HEK293 (cell line): ENCODE measurements at regions not wholly inside any gene's neighbourhood (a gene's known extent, or its start where the extent isn't known, plus 50 kb on each side); places are given as distances from the start of the nearest gene placed in this dataset.

ENCODE experiments used
- CTCF ChIA-PET: fragments of 350-600 bp; formaldehyde crosslinking; extraction: SDS; loops from one replicate; lab custom pipeline; 2021; ENCODE audit warnings: antibody characterized with exemption; lab: Yijun Ruan, JAX
- POLR2A ChIA-PET: fragments of 300-600 bp; formaldehyde crosslinking; extraction: SDS; loops from one replicate; lab custom pipeline; 2020; ENCODE audit warnings: antibody characterized with exemption, inconsistent platforms; lab: Yijun Ruan, JAX
- H3K27ac ChIP-seq: fragments of 200-500 bp; sonication (Bioruptor generic); 2 replicates; pipeline ENCODE4 v1.5.1; 2014; ENCODE audit warnings: low read depth, low read length, control low read depth, inconsistent platforms; ENCODE audit errors: extremely low read depth
- H3K36me3 ChIP-seq, 2 experiments: fragments of 200-500 bp in 1 of 2; sonication (Bioruptor generic) in 1 of 2; 1 replicate in 1 of 2; 2 replicates in 1 of 2; pipeline ENCODE4 v1.5.1; 2014 to 2017; ENCODE audit warnings: inconsistent platforms in 2 of 2, low read length in 2 of 2; ENCODE audit not compliant: control insufficient read depth in 2 of 2, insufficient read depth in 1 of 2
- H3K4me1 ChIP-seq: fragments of 200-500 bp; sonication (Bioruptor generic); 2 replicates; pipeline ENCODE4 v1.5.1; 2014; ENCODE audit warnings: mild to moderate bottlenecking, low read length, inconsistent platforms; ENCODE audit not compliant: control insufficient read depth, insufficient read depth
- H3K4me3 ChIP-seq: 2 replicates; pipeline ENCODE4 v1.5.1; 2011; ENCODE audit warnings: low read depth, mild to moderate bottlenecking, control low read depth, low read length, moderate library complexity
- H3K9me3 ChIP-seq: fragments of 200-500 bp; sonication (Bioruptor generic); 2 replicates; pipeline ENCODE4 v1.5.1; 2014; ENCODE audit warnings: low read depth, low read length, inconsistent platforms; ENCODE audit not compliant: control insufficient read depth, insufficient read depth
- BCL6B ChIP-seq: fragments of 450-650 bp; formaldehyde crosslinking; IDR thresholded peaks from 2 replicates; pipeline ENCODE4 v1.5.1; 2017; ENCODE audit warnings: missing biosample characterization, missing genetic modification characterization
- INSM2 ChIP-seq: fragments of 450-650 bp; formaldehyde crosslinking; IDR thresholded peaks from 2 replicates; pipeline ENCODE4 v1.5.1; 2016; ENCODE audit warnings: missing biosample characterization, missing genetic modification characterization
- KLF8 ChIP-seq: fragments of 450-650 bp; formaldehyde crosslinking; IDR thresholded peaks from 2 replicates; pipeline ENCODE4 v1.5.1; 2016; ENCODE audit warnings: missing biosample characterization, missing genetic modification characterization
- OSR2 ChIP-seq: fragments of 450-650 bp; formaldehyde crosslinking; IDR thresholded peaks from 2 replicates; pipeline ENCODE4 v1.5.1; 2016; ENCODE audit warnings: missing biosample characterization, missing genetic modification characterization
- PBX3 ChIP-seq: sonication (generic); formaldehyde crosslinking; IDR thresholded peaks from 2 replicates; pipeline ENCODE4 v1.8.1; 2022; ENCODE audit warnings: mild to moderate bottlenecking, moderate library complexity, missing genetic modification reagents
- YY1 ChIP-seq: fragments of 450-650 bp; formaldehyde crosslinking; IDR thresholded peaks from 2 replicates; pipeline ENCODE4 v1.5.1; 2018; ENCODE audit warnings: missing biosample characterization, missing genetic modification characterization
- ZBTB21 ChIP-seq: fragments of 450-650 bp; formaldehyde crosslinking; IDR thresholded peaks from 2 replicates; pipeline ENCODE4 v1.5.1; 2017; ENCODE audit warnings: missing biosample characterization, missing genetic modification characterization
- ZFP3 ChIP-seq: fragments of 450-650 bp; formaldehyde crosslinking; IDR thresholded peaks from 2 replicates; pipeline ENCODE4 v1.5.1; 2016; ENCODE audit warnings: low read depth, missing biosample characterization, missing genetic modification characterization
- ZFP37 ChIP-seq: fragments of 450-650 bp; formaldehyde crosslinking; IDR thresholded peaks from 2 replicates; pipeline ENCODE4 v1.5.1; 2016; ENCODE audit warnings: missing biosample characterization, missing genetic modification characterization
- ZNF19 ChIP-seq: fragments of 450-650 bp; formaldehyde crosslinking; IDR thresholded peaks from 2 replicates; pipeline ENCODE4; 2016; ENCODE audit warnings: missing biosample characterization, missing genetic modification characterization, low read depth
- ZNF2 ChIP-seq: fragments of 450-650 bp; formaldehyde crosslinking; IDR thresholded peaks from 2 replicates; pipeline ENCODE4 v1.5.1; 2016; ENCODE audit warnings: missing biosample characterization, missing genetic modification characterization
- ZNF214 ChIP-seq: fragments of 450-650 bp; formaldehyde crosslinking; IDR thresholded peaks from 2 replicates; pipeline ENCODE4 v1.5.1; 2017; ENCODE audit warnings: missing biosample characterization, mild to moderate bottlenecking, missing genetic modification characterization, borderline replicate concordance
- ZNF274 ChIP-seq, 2 experiments: fragments of 200-500 bp in 1 of 2; fragments of 450-650 bp in 1 of 2; sonication (Bioruptor generic) in 1 of 2; formaldehyde crosslinking in 1 of 2; IDR thresholded peaks; 2 replicates each; pipeline versions ENCODE4 v1.5.1 to v1.6.1; 2014 to 2016; ENCODE audit warnings: borderline replicate concordance in 1 of 2, inconsistent platforms in 1 of 2, low read length in 1 of 2, missing biosample characterization in 1 of 2, missing genetic modification characterization in 1 of 2
- ZNF366 ChIP-seq: fragments of 450-650 bp; formaldehyde crosslinking; conservative IDR thresholded peaks from 2 replicates; pipeline ENCODE4 v1.5.1; 2016; ENCODE audit warnings: missing biosample characterization, missing genetic modification characterization
- ZNF398 ChIP-seq: fragments of 450-650 bp; formaldehyde crosslinking; IDR thresholded peaks from 2 replicates; pipeline ENCODE4 v1.5.1; 2017; ENCODE audit warnings: missing biosample characterization, missing genetic modification characterization
- ZNF426 ChIP-seq: fragments of 450-650 bp; formaldehyde crosslinking; IDR thresholded peaks from 2 replicates; pipeline ENCODE4 v1.5.1; 2017; ENCODE audit warnings: missing biosample characterization, missing genetic modification characterization, mild to moderate bottlenecking, inconsistent platforms, moderate library complexity
- ZNF521 ChIP-seq: fragments of 450-650 bp; formaldehyde crosslinking; IDR thresholded peaks from 2 replicates; pipeline ENCODE4 v1.5.1; 2017; ENCODE audit warnings: missing biosample characterization, mild to moderate bottlenecking, missing genetic modification characterization
- ZNF585B ChIP-seq: fragments of 450-650 bp; formaldehyde crosslinking; IDR thresholded peaks from 2 replicates; pipeline ENCODE4 v1.5.1; 2016; ENCODE audit warnings: missing biosample characterization, missing genetic modification characterization
- ZNF623 ChIP-seq: fragments of 450-650 bp; formaldehyde crosslinking; IDR thresholded peaks from 2 replicates; pipeline ENCODE4 v1.5.1; 2016; ENCODE audit warnings: missing biosample characterization, missing genetic modification characterization
- ZNF707 ChIP-seq: fragments of 450-650 bp; formaldehyde crosslinking; IDR thresholded peaks from 2 replicates; pipeline ENCODE4 v1.5.1; 2016; ENCODE audit warnings: missing biosample characterization, missing genetic modification characterization
- ZNF747 ChIP-seq: fragments of 450-650 bp; formaldehyde crosslinking; IDR thresholded peaks from 2 replicates; pipeline ENCODE4 v1.5.1; 2016; ENCODE audit warnings: missing biosample characterization, missing genetic modification characterization
- ZNF76 ChIP-seq: fragments of 450-650 bp; formaldehyde crosslinking; IDR thresholded peaks from 2 replicates; pipeline ENCODE4; 2016; ENCODE audit warnings: low read depth, missing biosample characterization, missing genetic modification characterization, borderline replicate concordance

- no peaks in the 10 kb centered on the region for H3K9me3 ChIP-seq
- CTCF ChIA-PET, result interaction anchor here (1.2 to 2.5 kb wide), 2 partner anchors 10 to 94 kb away, joined by 3 to 15 read pairs; no protein-coding TSS in a partner anchor
- TF ChIP-seq ZFP37 (tag by site-specific recombination) (no peak), ZNF366 (no peak), INSM2 (tag by site-specific recombination) (no peak), YY1 (tag by site-specific recombination) (no peak), ZBTB21 (no peak), OSR2 (tag by site-specific recombination) (no peak), PBX3 (CRISPR knock-in tag) (no peak), ZNF585B (tag by site-specific recombination) (no peak), ZNF274 (IDR thresholded peaks at IDR 0.05; ENCODE audit: low read length) (no peak), ZNF274 (tag by site-specific recombination; IDR thresholded peaks at IDR 0.05; ENCODE audit: borderline replicate concordance) (no peak), ZNF426 (tag by site-specific recombination) (no peak), ZNF521 (tag by site-specific recombination) (no peak)
- no peak overlapping the region for H3K27ac ChIP-seq
- H3K36me3 ChIP-seq, result no peaks in the 10 kb centered on the region
- H3K4me1 ChIP-seq, result no peaks in the 10 kb centered on the region
- H3K4me3 ChIP-seq, result no peak overlapping the region
- POLR2A ChIA-PET, result no interaction called here
Measured at GRCh38 chr20:56964901-56965300, 301.5 kb downstream of the BMP7 start.

GRCh38 chr20:56967916-56968315, 298.5 kb downstream of the BMP7 start:
- POLR2A ChIA-PET, result no interaction called here
- no peaks in the 10 kb centered on the region for H3K4me1 ChIP-seq
- CTCF ChIA-PET, result no interaction called here
- no peak overlapping the region for H3K4me3 ChIP-seq
- H3K36me3 ChIP-seq, result no peaks in the 10 kb centered on the region
- TF ChIP-seq ZNF623 (tag by site-specific recombination) (no peak), ZNF2 (tag by site-specific recombination) (no peak), ZNF707 (no peak), ZNF76 (no peak), ZNF398 (tag by site-specific recombination) (no peak), ZFP3 (no peak), KLF8 (tag by site-specific recombination) (no peak), BCL6B (tag by site-specific recombination) (no peak), ZNF747 (tag by site-specific recombination) (no peak), ZNF214 (no peak), PBX3 (CRISPR knock-in tag) (no peak), ZNF19 (tag by site-specific recombination) (no peak)
- H3K9me3 ChIP-seq, result no peaks in the 10 kb centered on the region
- H3K27ac ChIP-seq, result no peak overlapping the region
